GM19452 (cell line): ENCODE measurements at regions not wholly inside any gene's neighbourhood (a gene's known extent, or its start where the extent isn't known, plus 50 kb on each side); places are given as distances from the start of the nearest gene placed in this dataset.
A peak's percentile ranks its signal among the peaks of the same experiment; 100 is the strongest.

Source experiments
- ATAC-seq: cut with Tn5 transposase; IDR thresholded peaks from one replicate; pipeline ENCODE4 v1.9.1; 2021; ENCODE audit not compliant: unreplicated experiment

- ATAC-seq: no peak
These were observed 60.1 kb downstream of the NABP1 start for GRCh38 chr2:191738003-191738402.

- no peak for ATAC-seq
These were observed 60.7 kb downstream of the NABP1 start for GRCh38 chr2:191738667-191739066.

- no peak for ATAC-seq
These were observed 61.3 kb downstream of the NABP1 start for GRCh38 chr2:191739194-191739593.

GRCh38 chr2:191740016-191740419 is 62.1 kb downstream of the NABP1 start:
- ATAC-seq: peak; percentile 86

- ATAC-seq: no peak
These were observed 62.8 kb downstream of the NABP1 start for GRCh38 chr2:191740759-191741158.

GRCh38 chr2:191746346-191747169 is 68.6 kb downstream of the NABP1 start:
- ATAC-seq: no peak

GRCh38 chr2:191747170-191747530 is 69.2 kb downstream of the NABP1 start:
- no peak for ATAC-seq

GRCh38 chr2:191748059-191748461 is 70.1 kb downstream of the NABP1 start:
- ATAC-seq: peak; percentile 15

GRCh38 chr2:191748528-191749180 is 70.7 kb downstream of the NABP1 start:
- peak; percentile 83 for ATAC-seq

GRCh38 chr2:191749181-191749540 is 71.2 kb downstream of the NABP1 start:
- ATAC-seq: no peak

GRCh38 chr2:191754103-191754502 is 76.2 kb downstream of the NABP1 start:
- ATAC-seq: no peak

GRCh38 chr2:191756761-191757160 is 78.8 kb downstream of the NABP1 start:
- ATAC-seq: no peak

GRCh38 chr2:191757208-191757607 is 79.3 kb downstream of the NABP1 start:
- no peak for ATAC-seq

- peak; percentile 100 for ATAC-seq
These were observed 80.9 kb downstream of the NABP1 start for GRCh38 chr2:191758518-191759507.

GRCh38 chr2:191759680-191760079 is 81.7 kb downstream of the NABP1 start:
- no peak for ATAC-seq

GRCh38 chr2:191760655-191761262 is 82.8 kb downstream of the NABP1 start:
- no peak for ATAC-seq

- ATAC-seq: no peak
These were observed 73.8 kb downstream of the CAVIN2 start for GRCh38 chr2:191773136-191773535.

- ATAC-seq: no peak
These were observed 69.5 kb downstream of the CAVIN2 start for GRCh38 chr2:191777351-191777750.

- ATAC-seq: no peak
These were observed 68.8 kb downstream of the CAVIN2 start for GRCh38 chr2:191778041-191778440.

GRCh38 chr2:191782351-191782750 is 64.5 kb downstream of the CAVIN2 start:
- no peak for ATAC-seq

GRCh38 chr2:191783416-191783815 is 63.5 kb downstream of the CAVIN2 start:
- ATAC-seq: no peak
